ENCODE measurements at regions not wholly inside any gene's neighbourhood (a gene's known extent, or its start where the extent isn't known, plus 50 kb on each side); places are given as distances from the start of the nearest gene placed in this dataset.

- TF ChIP-seq CTCF (IDR thresholded peaks at IDR 0.05 in 4 of 5, conservative IDR thresholded peaks at IDR 0.05 in 1 of 5) (no peak), POLR2A (IDR thresholded peaks at IDR 0.05) (no peak)
Measured at GRCh38 chr1:31503570-31503969, 72.7 kb upstream of the TINAGL1 start.
